Thoracic aorta (tissue), 2 donors: ENCODE measurements at regions not wholly inside any gene's neighbourhood (a gene's known extent, or its start where the extent isn't known, plus 50 kb on each side); places are given as distances from the start of the nearest gene placed in this dataset.

Experiments used
- ATAC-seq: fragments of 150-250 bp; one replicate; pipeline ENCODE4 v1.8.0; 2017; ENCODE audit warnings: low read depth; ENCODE audit not compliant: insufficient number of reproducible peaks, low FRiP score
- DNase-seq: peaks from one replicate; pipeline ENCODE4 v3.0.0-alpha.2; 2020; ENCODE audit warnings: low spot score
- H3K27ac ChIP-seq, 2 donors: fragments of 200-600 bp; sonication (generic); 1 replicate in 1 of 2; 2 replicates in 1 of 2; pipeline ENCODE4 v1.5.1; 2016; ENCODE audit warnings: mild to moderate bottlenecking in 2 of 2, moderate library complexity in 2 of 2
- H3K27me3 ChIP-seq: fragments of 200-600 bp; sonication (generic); replicated peaks from 2 replicates; pipeline ENCODE4 v1.6.0; 2016; ENCODE audit warnings: mild to moderate bottlenecking; ENCODE audit not compliant: insufficient read depth
- H3K36me3 ChIP-seq: fragments of 200-600 bp; sonication (generic); one replicate; pipeline ENCODE4 v1.5.1; 2016
- H3K4me1 ChIP-seq, 2 donors: fragments of 200-600 bp; sonication (generic); 1 replicate in 1 of 2; 2 replicates in 1 of 2; pipeline versions ENCODE4 v1.5.1 to v1.6.0; 2016; ENCODE audit warnings: low read depth in 2 of 2, mild to moderate bottlenecking in 1 of 2; ENCODE audit not compliant: control insufficient read depth in 1 of 2
- H3K4me3 ChIP-seq: fragments of 200-600 bp; sonication (generic); 2 replicates; pipeline ENCODE4 v1.5.1; 2016; ENCODE audit warnings: mild to moderate bottlenecking
- H3K9me3 ChIP-seq: fragments of 200-600 bp; sonication (generic); 2 replicates; pipeline ENCODE4 v1.5.1; 2016
- CTCF ChIP-seq: fragments of 200-600 bp; sonication (generic); IDR thresholded peaks from one replicate; pipeline ENCODE4 v1.5.1; 2019; ENCODE audit warnings: antibody characterized with exemption

- ATAC-seq = no peak
Observed at GRCh38 chr21:35338881-35339632, 290.0 kb upstream of the RUNX1 start.

GRCh38 chr21:35338281-35338680 lies 289.2 kb upstream of the RUNX1 start:
- no peaks in the 10 kb centered on the region for H3K9me3 ChIP-seq
- ATAC-seq (no peak), DNase-seq (no peak)
- no peaks in the 10 kb centered on the region for H3K36me3 ChIP-seq
- no peak overlapping the region for H3K4me3 ChIP-seq
- no peak for TF ChIP-seq CTCF
- H3K27me3 ChIP-seq = no peaks in the 10 kb centered on the region
- H3K27ac ChIP-seq = no peak overlapping the region
- H3K4me1 ChIP-seq = no peaks in the 10 kb centered on the region

More at GRCh38 chr21:35338881-35339632, 290.0 kb upstream of the RUNX1 start:
- H3K27me3 ChIP-seq = no peaks in the 10 kb centered on the region
- no peak for DNase-seq
- no peak for TF ChIP-seq CTCF
- no peak overlapping the region for H3K27ac ChIP-seq
- H3K36me3 ChIP-seq = no peaks in the 10 kb centered on the region
- no peak overlapping the region for H3K4me3 ChIP-seq
- no peaks in the 10 kb centered on the region for H3K4me1 ChIP-seq
- H3K9me3 ChIP-seq = no peaks in the 10 kb centered on the region

GRCh38 chr21:35337573-35337972 lies 288.5 kb upstream of the RUNX1 start:
- Histone ChIP-seq H3K27me3 (no peaks in the 10 kb centered on the region), H3K4me3 (no peak overlapping the region), H3K4me1 (no peaks in the 10 kb centered on the region), H3K9me3 (no peaks in the 10 kb centered on the region), H3K27ac (no peak overlapping the region), H3K36me3 (no peaks in the 10 kb centered on the region)
- no peak for TF ChIP-seq CTCF
- no peak for DNase-seq
- no peak for ATAC-seq

- ATAC-seq = no peak
- Histone ChIP-seq H3K27ac (no peak overlapping the region), H3K4me1 (no peaks in the 10 kb centered on the region), H3K36me3 (no peaks in the 10 kb centered on the region), H3K4me3 (no peak overlapping the region), H3K27me3 (no peaks in the 10 kb centered on the region), H3K9me3 (no peaks in the 10 kb centered on the region)
- no peak for DNase-seq
- TF ChIP-seq CTCF = no peak
Observed at GRCh38 chr21:35336534-35336933, 287.4 kb upstream of the RUNX1 start.

GRCh38 chr21:35335951-35336446 lies 286.9 kb upstream of the RUNX1 start:
- H3K27me3 ChIP-seq = no peaks in the 10 kb centered on the region
- no peak overlapping the region for H3K27ac ChIP-seq
- no peak overlapping the region for H3K4me3 ChIP-seq
- H3K9me3 ChIP-seq = no peaks in the 10 kb centered on the region
- no peaks in the 10 kb centered on the region for H3K36me3 ChIP-seq
- no peak for TF ChIP-seq CTCF
- ATAC-seq = no peak
- no peak for DNase-seq
- H3K4me1 ChIP-seq = peaks cover 0 to 2% of the 10 kb centered on the region in 2 donors
